GM18511 (cell line): ENCODE measurements at regions not wholly inside any gene's neighbourhood (a gene's known extent, or its start where the extent isn't known, plus 50 kb on each side); places are given as distances from the start of the nearest gene placed in this dataset.
A peak's percentile ranks its signal among the peaks of the same experiment; 100 is the strongest.
"Not testable (repeated sequence)": the region's sequence is repeated elsewhere in the genome, so short reads cannot be mapped to it uniquely, and the experiment has no call there.

Experiments
- ATAC-seq: cut with Tn5 transposase; IDR thresholded peaks from one replicate; pipeline ENCODE4 v1.9.1; 2021; ENCODE audit warnings: mild to moderate bottlenecking, moderate library complexity; ENCODE audit not compliant: unreplicated experiment

DNA sequence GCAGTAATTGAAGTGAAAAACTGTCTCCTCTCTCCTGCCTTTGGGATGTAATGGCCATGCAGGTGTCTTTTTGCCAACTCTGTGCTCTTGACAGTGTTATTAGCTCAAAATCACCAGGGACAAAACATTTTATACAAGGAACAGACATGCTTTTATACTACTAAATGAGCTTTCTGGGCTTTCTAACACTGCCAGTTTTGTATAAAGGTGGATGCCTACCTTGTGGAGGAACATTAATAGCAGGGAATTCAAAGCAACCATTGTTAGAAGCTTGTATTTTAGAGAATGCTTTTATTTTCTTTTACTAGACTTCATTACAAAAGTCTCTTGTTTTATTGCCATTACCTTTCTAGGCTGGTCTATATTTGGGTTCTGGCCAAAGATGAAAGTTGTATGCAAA is 54.7 kb upstream of the ARSJ start:
- ATAC-seq, result no peak

DNA sequence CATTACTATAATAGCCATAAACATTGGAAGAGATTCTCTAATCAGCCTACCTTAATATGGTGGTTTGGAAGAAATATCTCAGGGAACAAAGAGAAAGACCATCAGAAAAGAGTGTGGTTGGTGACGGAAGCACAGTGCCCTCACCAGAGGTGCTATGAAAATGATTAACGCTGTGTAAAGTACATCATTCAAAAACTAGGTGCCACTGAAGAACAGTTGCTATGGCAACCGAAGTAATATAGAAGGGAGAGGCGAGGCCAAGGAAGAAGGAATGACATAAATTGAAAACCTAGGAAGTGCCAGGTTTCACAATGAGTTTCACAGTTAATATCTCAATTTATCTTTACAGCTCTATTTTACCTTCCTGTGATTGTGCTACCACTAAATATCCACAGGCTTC is 57.0 kb upstream of the ARSJ start:
- ATAC-seq, result no peak

DNA sequence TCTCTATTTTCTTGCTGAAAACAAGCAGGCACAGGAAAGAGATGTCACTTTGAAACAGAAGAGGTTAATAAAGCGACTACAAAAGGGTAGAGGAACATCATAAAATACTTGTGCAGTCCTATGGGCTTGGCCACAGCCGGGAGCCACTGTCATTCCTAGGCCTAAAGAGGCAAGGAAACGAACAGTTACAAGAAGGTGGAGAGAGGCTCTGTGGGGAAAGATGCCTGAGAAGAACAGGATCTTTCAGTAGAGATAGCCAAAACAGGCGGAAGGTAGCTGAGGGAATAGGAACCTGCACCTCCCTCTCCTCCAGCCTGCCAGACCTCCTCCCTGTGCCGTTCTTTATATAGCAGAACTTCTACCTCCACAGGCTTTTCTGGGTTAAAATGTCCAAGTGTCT is 57.4 kb upstream of the ARSJ start:
- ATAC-seq, result no peak

DNA sequence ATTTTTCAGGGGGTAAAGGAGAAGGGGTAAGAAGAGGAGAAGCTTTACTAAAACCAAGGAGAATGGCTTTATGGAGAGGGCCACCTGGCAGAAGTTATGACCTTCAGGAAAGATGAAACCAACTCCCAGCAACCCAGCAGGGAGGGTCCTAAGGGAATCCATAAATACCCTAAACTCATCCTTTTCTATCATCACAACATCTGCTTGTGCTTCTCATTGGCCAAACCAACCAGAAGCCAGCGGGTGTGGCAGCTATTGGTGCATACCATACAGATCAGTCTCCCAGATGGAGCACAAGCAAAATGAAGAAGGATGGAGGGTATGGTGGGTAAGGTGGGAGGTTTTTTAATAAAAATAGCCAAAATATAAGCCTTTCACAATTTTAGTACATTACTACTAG is 58.5 kb upstream of the ARSJ start:
- no peak for ATAC-seq

DNA sequence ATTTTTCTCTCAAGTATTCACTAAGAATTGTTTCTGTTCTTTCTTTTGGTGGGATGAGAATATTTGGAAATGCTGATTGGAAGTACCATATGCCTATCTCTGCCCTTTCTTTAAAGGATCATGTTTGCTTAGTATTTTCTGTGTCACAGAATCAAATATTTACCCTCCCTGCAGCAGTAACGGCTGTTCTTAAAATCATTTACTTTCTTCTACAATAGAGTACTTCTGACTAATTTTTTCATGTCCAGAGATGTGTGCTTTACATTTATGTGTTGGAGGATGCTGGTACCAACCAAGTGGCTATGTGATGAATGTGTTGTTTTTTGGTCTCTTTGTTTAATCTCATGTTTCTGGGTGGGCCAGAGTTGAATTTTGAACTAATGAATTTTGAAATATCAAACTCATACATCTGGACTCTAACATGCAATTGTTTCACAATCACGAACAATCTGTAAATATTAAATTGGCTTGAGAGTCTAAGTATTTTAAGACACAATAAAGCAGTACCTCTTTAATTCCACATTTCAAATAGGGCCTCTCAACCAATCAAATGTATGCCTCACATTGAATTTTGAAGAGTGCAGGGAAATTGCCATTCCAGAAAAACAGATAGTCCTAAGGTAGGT is 59.4 kb upstream of the ARSJ start:
- ATAC-seq, result no peak

DNA sequence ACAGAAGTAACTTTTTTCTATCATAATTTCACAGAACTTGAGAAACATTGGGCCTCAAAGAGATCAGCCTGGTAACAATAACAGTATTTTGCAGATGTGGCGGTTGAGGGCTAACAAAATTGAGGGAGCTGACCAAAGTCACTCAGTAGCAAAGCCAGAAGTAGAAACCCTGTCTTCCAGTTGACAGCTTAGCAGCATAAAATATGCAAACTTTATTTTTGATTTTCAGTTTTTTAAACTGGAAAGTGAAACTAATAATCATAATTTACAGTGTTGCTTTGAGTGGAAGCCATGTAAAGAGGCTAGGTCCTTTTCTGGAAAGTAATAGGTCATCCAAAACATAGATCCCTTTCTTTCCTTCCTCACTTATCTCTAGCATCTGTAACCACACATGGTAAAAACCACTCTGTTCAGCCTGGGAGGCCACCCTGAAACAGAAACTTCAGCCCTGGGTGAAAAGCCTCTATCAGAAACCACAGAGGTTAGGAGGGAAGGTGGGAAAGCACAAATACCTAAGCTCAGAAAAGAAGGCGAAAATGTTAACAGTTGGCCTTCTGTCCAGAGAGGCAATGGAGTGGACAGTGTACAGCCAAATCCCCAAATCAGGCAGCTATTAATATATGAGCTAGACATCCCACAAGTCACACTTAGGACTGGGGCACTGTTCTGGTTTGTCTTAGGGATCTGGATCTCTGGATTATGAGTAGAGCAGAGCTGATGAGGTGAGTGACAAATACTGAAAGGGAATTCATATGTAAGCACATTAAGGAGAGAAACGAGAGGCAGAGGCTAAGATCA is 61.1 kb upstream of the ARSJ start:
- ATAC-seq, result peak; percentile 92

DNA sequence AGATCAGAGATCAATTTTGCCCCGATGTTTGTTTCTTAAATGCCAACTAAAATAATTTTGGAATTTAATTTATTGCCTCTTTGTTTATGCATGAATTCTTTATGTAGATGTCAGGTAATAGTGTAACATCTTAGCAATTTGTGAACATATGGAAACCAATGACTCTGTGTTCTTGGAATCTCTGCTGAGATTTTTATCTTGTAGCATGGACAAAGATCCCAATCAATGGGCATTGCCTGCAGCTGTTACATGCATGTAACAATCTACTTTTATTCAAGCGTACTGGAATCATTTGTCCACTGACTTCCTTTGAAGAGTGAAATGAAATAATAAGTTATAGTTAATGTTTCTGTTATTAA is 61.6 kb upstream of the ARSJ start:
- ATAC-seq, result no peak

DNA sequence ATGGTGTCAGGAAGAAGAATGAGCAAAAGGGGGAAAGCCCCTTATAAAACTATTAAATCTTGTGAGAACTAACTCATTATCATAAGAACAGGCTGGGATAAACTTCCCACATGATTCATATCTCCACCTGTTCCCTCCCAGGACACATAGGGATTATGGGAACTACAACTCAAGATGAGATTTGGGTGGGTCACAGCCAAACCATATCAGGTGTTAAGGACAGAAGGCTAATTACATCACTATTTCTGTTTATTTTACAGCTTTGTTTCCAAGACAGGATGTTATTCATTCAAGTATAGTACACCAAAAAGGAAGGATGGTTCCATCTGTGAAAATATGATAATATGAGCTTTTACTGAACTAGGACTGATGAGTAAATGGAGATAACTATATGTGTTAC is 63.7 kb upstream of the ARSJ start:
- ATAC-seq, result no peak

DNA sequence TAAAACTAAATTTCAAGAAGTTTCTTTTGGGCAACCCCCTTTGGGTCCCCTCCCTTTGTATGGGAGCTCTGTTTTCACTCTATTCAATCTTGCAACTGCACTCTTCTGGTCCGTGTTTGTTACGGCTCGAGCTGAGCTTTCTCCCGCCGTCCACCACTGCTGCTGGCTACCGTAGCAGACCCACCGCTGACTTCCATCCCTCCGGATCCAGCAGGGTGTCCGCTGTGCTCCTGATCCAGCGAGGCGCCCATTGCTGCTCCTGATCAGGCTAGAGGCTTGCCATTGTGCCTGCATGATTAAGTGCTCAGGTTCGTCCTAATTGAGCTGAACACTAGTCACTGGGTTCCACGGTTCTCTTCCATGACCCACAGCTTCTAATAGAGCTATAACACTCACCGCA is 64.9 kb upstream of the ARSJ start:
- not testable (repeated sequence) for ATAC-seq

DNA sequence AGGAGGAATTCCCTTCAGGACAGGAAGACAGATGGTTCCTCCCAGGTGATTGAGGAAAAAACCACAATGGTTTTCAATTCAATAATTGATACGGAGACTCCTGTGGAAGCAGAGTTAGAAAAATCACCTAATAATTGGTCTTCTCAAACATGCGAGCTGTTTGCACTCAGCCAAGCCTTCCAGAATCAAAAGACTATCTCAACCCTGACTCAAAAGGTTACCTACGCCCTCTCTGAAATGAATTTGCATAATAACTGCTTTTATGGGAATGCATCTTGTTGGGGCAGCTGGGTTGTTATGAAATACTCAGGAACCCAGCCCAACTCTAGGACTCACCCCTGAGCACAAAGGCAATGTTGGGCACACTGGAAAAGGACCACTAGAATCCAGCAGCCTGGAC is 66.9 kb upstream of the ARSJ start:
- ATAC-seq, result no peak

DNA sequence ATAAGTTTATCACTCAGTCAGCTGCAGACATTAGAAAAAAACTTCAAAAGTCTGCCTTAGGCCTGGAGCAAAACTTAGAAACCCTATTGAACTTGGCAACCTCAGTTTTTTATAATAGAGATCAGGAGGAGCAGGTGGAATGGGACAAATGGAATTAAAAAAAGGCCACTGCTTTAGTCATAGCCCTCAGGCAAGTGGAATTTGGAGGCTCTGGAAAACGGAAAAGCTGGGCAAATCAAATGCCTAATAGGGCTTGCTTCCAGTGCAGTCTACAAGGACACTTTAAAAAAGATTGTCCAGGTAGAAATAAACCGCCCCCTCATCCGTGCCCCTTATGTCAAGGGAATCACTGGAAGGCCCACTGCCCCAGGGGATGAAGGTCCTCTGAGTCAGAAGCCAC is 68.7 kb upstream of the ARSJ start:
- ATAC-seq, result not testable (repeated sequence)

DNA sequence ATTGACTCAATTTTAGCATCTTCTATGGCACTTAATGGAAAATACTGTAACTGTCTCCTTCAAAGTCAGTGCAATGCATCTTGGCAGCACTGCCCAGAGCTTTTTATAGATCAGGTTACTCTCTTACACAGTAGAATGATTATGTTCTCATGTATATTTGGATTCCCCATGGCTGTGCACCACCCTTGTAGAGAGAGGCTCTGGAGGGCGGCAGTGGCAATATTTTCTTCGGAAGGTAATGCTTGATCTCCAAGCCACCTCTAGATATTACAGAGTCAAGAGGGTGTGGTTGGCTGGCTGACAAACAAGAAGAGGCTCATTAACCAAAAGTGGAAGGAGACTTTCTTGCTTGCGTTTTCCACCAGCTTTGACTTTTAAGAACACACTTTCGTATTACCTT is 72.8 kb upstream of the ARSJ start:
- no peak for ATAC-seq

DNA sequence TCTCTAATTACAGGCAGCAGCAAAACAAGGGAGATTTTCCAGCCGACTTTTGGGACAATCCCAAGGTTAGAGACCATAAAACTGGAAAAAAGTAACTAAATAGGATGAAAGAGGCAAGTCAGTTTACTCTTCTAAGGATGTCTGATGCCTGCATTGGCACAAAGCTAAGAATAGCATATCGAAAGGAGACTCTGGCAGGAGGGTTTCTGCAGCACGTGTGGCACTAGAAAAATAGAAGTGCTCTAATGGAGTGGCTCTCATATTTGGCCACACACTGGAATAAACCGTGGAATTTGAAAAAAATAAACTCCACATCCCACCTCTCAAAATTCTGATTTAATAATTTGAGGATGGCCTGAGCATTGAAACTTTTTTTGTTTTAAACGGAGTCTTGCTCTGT is 77.2 kb upstream of the ARSJ start:
- no peak for ATAC-seq

DNA sequence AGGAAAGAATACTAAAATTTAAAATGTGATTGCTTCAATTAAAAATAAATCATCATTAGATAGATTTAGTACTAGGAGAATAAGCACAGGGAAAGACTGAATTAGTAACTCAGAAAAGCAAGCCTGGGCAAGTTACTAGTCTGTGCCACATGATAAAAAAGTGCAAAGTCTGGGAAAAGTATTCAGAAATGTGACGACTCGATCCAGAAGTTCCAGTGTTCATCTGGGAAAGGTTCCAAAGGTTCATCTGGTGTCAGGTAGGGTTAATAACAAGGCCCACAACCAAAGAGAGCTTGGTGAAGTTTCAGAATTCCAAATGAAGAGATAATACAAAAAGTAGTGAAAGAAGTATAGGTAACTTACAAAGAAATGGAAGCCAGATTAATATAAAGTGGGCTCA is 78.3 kb upstream of the ARSJ start:
- no peak for ATAC-seq

DNA sequence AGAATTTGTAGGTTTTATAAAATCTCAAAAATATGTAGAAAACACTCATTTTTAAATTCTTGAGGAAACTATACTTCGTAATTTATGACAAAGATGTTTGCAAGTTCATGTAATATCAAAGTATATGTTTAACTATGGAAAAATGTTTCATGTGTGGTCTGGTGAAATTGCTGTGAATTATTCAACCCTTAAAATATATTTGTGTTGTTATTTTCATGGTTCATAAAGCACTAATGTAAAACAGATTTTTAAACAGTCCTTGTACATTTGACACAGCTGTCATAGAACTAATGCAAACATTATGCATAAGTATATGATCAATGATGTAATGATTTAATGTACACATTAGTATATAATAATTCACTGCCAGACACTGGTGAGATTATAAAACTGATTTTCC is 83.1 kb upstream of the ARSJ start:
- no peak for ATAC-seq

DNA sequence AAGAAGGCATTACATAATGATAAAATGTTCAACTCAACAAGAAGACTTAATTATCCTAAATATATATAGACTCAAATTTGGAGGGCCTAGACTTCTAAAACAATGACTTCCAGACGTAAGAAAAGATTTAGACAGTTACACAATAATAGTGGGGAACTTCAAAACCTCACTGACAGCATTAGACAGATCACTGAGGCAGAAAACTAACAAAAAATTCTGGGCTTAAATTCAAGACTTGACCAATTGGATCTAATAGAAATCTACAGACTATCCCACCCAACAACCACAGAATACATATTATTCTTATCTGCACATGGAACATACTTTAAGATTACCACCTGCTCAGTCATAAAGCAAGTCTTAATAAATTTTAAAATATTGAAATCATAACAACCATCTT is 93.3 kb upstream of the ARSJ start:
- no peak for ATAC-seq

DNA sequence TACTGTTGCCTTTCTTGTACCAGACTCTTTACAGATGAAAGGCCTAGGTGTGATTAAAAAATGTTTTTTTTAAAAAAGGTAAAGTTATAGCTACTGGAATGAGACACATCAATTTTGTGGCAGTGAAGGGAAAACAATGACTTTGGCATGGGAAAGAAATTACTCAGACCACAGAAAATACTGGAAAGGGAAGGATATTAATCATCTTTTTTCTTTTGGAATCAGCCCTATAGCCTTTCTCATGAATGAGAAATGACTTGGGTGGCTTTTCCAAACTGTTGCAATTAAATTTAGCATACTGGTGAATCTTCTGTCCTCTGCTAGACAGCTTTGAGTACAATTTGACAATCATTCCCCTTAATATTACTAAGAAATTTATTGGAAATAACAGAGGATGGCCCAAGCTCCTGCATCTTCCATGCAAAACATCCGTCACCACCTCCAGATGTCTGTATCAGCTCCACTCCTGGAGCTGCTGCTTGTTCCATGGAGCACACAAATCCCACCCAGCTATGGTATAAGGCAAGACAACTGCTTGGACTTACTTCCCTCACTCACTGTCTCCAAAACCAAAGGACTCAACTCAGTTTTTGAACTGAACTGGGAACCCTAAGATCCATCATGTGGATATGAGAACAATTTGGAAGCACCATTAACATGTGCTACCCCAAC is 97.6 kb upstream of the ARSJ start:
- no peak for ATAC-seq

DNA sequence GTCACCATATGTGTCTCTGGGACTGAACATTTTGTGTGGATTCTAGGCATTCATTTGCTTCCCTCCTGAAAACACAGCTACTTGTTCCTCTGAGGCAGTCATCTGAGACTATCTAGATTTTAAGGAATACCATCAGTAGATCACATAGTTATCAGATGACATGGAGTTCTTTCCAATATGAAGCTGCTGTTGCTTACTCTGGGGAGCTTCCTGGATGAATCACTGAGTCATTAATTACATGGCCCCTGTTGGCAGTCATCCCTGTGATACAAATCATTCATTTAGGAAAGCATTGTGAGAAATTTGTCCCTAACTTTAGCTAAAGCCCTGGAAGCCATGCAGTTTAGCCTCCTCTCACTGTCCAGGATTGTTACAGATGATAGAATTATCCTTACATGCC is 98.2 kb upstream of the ARSJ start:
- ATAC-seq, result no peak

DNA sequence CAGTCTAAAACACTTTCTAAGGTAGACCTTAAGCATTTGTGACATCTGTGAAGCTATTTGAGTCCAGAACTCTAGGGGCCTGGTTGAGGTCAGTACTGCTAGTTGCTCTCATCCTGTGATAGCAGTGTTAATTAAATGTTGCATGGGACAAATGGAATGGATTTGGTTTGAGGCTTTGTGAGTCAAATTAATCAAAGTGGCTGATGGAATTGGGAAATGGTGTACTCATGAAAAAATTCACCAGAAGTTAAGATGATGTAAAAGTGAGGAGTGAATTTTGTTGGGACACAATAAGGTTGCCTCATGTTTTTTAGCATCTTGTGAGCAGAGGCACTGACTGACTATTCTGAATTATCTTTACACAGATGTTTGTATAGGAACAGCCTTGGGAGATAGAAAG is 99.2 kb upstream of the ARSJ start:
- ATAC-seq, result no peak

DNA sequence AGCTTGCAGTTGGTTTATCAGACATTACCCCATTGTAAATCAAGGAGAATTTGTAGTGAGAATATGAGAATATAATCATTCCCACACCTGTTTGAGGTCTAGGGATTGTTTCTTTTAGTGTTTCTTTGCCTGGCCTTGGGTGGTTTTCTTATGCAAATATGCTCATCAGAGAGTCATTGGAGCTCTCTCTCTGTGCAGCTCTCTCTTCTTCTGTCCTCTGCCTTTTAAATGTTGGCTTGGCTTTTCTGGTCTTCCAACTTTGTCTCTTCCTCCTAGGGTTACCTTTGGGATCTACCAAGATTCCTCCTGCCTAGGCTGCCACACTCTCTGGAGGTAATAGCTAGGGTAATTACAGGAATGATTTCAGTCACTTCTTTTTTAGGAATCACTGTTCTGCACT is 102.3 kb upstream of the ARSJ start:
- no peak for ATAC-seq

DNA sequence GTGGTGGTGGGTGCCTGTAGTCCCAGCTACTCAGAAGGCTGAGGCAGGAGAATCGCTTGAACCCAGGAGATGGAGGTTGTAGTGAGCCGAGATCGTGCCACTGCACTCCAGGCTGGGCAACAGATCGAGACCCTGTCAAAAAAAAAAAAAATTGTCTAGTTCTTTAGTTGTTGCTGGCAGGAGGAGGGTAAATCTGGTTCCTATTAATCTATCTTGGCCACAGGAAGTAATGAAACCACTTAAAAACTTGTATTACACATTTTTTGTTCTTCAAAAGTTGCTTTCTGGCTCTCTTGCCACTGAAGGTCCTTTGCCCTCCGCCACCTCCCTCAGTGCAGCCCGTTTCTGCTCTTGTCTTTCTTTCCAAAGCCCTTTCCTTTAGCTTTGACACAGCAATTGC is 102.9 kb upstream of the ARSJ start:
- ATAC-seq, result no peak

DNA sequence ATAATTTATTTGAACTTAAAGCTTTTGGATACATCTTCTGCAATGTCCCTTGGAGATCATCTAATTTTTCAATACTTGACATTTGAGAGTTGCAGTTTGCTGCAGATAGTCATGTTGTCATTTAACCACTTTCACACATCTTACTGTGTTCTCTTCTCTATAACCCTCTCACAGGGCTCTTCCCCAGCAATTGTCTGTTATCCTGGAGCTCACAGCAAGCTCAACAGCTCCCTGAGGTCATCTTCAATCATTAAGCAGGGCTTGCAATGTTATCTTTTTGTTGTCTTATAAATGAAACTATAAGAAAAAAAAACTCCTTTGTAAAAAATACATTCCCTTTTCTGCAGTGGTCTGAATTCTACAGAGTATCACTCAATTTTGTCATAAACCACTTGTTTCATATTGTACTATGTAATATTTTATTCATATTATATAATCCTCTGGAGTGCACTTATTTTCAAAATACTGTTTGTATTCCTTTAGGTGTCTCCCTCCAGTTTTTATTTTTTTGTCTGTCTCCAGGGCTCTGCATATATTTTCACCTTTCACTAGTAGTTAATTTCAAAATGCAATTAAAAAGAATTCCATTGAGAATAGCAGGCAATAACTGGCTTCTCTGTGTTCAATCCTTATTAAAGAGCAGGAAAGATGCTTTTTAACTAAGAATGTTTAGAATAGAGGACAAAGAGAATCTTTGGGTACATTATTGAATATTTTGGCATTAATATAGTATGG is 106.3 kb upstream of the ARSJ start:
- ATAC-seq, result no peak
